Left cardiac atrium (tissue), 4 donors: ENCODE measurements at regions not wholly inside any gene's neighbourhood (a gene's known extent, or its start where the extent isn't known, plus 50 kb on each side); places are given as distances from the start of the nearest gene placed in this dataset.
"Not testable (repeated sequence)": the region's sequence is repeated elsewhere in the genome, so short reads cannot be mapped to it uniquely, and the experiment has no call there.

Experiments
- ATAC-seq, 2 donors: fragments of 200-7000 bp; cut with Tn5 transposase; one replicate each; pipeline ENCODE4 v1.9.1; 2020; ENCODE audit warnings: mild to moderate bottlenecking in 2 of 2, moderate library complexity in 2 of 2
- DNase-seq: peaks from one replicate; pipeline ENCODE4 v3.0.0-alpha.2; 2020
- intact Hi-C, 2 donors: fragments of 100-400 bp; cut with DNase I; formaldehyde crosslinking; loops; one replicate each; pipeline versions ENCODE4 v1.14.1 to v1.15.1; 2022 to 2023
- donor health status: DM: no; HTN: yes; CAD: no.
- donor health status: DM: no; HTN: yes; CAD: no; lungs with severe emphysema.
- donor health status: DM: yes; HTN: yes; CAD: no.
- donor health status: Dilated cardiomyopathy.

DNA sequence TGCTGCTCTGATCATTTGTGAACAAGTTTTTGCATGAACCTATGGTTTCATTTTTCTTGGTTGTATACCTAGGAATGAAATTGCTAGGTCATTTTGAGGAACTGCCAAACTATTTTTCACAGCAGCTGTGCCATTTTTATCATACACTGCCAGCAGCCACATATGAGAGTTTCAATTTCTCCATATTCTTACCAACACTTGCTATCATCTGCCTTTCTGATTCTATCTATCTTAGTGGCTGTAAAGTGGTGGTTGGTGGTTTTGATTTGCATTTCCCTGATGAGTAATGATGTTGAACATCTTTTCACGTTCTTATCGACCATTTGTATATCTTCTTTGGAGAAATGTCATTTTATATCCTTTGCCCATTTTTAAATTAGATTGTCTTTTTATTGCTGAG lies 146.1 kb downstream of the C12orf75 start:
- DNase-seq (no peak), ATAC-seq (no peak)
- intact Hi-C loops = no loop called here

DNA sequence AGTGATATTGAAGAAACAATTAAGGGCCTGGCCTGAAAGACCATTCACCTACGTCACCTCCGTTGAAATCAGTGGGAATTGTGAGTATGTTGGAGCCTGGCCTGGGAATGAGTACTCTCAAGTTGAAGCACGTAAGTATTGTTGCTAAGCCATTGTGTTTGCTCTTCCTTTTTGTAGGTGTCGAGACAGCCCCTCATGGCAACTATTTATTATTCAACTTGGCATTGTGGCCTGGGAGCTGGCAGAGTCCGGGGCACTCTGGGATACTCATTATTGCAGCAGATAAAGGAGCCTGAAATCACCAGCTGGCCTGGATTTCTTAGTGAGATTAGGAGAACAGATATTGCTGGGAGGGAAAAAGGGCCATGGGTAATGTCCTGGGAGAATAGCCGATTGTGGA lies 147.4 kb downstream of the C12orf75 start:
- DNase-seq = no peak

GRCh38 chr12:105478788-105479187 lies 148.3 kb downstream of the C12orf75 start:
- intact Hi-C loops, ATAC-seq, DNase-seq: not testable (repeated sequence)

More for the DNA sequence above, 147.4 kb downstream of the C12orf75 start:
- ATAC-seq = peak; percentile 32 to 55
- intact Hi-C loops = no loop called here

GRCh38 chr12:105479710-105480109 lies 149.2 kb downstream of the C12orf75 start:
- DNase-seq = no peak
- no peak for ATAC-seq
- intact Hi-C loops = no loop called here

GRCh38 chr12:105480162-105480561 lies 149.7 kb downstream of the C12orf75 start:
- intact Hi-C loops = no loop called here
- ATAC-seq = no peak
- no peak for DNase-seq

DNA sequence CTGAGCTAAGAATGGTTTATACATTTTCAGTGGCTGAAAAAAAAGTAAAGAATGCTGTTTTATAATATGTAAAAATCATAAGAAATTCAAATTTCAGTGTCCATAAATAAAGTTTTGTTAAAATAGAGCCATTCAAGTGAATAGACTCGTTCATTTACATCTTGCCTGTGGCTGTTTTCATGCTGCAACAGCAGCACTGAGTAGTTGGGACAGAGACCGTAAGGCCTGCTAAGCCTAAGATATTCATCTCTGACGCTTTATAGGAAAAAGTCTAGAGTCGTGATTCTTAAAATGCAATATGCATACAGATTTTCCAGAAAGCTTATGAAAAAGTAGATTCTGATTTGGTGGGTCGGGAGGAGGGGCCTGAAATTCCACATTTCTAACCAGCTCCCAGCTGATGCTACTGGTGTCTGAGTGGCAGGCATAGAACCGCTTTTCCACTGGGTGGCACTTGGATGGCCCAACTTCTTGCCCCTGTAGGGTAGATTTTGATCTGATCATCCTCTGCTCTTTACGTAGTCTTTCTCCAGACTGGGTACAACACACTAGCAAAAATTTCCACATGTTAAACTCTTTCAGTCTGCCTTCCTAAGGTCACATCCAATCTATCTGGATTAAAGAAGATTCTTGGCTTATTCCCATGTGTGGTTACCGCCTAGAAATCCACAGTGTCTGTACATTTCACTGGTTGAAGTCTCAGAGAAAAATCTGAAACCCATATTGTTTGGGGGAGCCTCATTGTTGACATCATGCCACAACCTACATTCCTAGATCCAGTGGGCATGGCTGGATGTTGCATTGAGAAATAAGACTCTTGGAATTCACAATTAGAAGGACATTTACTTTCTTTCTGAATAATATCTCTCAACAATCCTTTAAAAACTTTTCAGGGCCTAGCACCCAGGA lies 151.2 kb downstream of the C12orf75 start:
- ATAC-seq (no peak), DNase-seq (no peak)
- intact Hi-C loops = no loop called here

- ATAC-seq (no peak), DNase-seq (no peak)
- intact Hi-C loops = no loop called here
Measured at GRCh38 chr12:105482951-105483350, 152.5 kb downstream of the C12orf75 start.

DNA sequence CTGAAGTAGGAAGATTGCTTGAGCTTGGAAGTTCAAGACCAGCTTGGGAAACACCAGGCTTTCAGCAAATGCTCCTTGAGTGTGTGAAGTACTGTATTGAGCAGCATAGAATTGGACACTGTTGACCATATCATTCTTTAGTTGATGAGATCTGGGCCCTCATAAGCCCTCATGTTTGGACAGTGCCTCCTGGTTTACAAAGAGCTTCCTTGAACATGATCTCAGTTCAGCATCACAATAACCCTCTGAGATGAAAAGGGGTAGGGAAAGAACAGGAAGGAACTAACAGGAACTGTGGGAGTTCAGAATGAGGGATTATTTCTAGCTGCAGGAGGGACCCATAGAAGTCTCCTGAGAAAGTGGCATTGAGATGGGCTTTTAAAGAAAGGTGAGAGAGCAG lies 153.2 kb downstream of the C12orf75 start:
- intact Hi-C loops = no loop called here
- no peak for ATAC-seq
- no peak for DNase-seq

GRCh38 chr12:105485321-105485910 lies 154.9 kb downstream of the C12orf75 start:
- intact Hi-C loops = no loop called here
- ATAC-seq = peak; percentile 88 to 90
- DNase-seq = peak; percentile 72

DNA sequence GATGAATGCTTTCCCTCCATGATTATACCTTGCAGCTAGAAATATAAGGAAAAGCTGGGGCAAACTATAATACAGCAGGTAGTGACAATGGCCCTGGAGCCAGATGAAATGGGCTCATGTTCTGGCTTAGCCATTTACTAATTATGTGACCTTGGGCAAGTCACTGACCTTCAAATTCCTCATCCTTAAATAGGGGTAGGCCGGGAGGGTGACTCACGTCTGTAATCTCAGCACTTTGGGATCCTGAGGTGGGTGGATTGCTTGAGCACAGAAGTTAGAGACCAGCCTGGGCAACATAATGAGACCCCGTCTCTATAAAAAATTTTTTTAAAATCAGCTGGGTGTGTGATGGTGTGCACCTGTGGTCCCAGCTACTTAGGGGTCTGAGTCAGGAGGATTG lies 155.4 kb downstream of the C12orf75 start:
- ATAC-seq = peak in 1 of 2 donors; percentile 29
- no peak for DNase-seq
- intact Hi-C loops = no loop called here

DNA sequence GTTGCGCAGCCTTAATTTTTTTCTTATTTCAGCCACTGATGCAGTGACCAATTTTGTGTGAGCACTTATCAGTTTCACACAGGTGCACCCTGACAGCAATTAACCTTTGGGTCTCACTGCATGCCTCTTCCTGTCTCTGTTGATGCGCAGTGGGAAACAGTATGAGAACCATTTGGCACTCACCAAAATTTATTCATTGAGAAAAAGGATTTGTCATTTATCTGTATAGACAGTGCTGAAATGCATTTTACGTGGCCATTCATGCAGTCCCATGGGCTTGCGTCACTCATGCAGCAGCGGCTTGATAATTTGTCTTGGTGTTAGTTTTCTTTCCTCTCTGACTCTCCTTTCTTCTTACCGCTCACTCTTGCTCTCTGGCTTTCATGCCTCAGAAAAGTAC lies 157.5 kb downstream of the C12orf75 start:
- intact Hi-C loops = no loop called here
- DNase-seq (no peak), ATAC-seq (no peak)

- intact Hi-C loops = no loop called here
- DNase-seq (no peak), ATAC-seq (no peak)
Measured at GRCh38 chr12:105492591-105493545, 162.4 kb downstream of the C12orf75 start.

- ATAC-seq = no peak
- intact Hi-C loops = no loop called here
- no peak for DNase-seq
Measured at GRCh38 chr12:105499205-105499604, 168.7 kb downstream of the C12orf75 start.

DNA sequence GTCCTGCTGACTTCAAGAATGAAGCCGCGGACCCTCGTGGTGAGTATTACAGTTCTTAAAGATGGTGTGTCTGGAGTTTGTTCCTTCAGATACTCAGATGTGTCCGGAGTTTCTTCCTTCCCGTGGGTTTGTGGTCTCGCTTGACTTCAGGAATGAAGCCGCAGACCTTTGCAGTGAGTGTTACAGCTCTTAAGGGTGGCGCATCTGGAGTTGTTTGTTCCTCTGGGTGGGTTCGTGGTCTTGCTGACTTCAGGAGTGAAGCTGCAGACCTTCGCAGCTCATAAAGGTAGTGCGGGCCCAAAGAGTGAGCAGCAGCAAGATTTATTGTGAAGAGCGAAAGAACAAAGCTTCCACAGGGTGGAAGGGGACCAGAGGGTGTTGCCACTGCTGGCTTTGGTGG lies 170.2 kb downstream of the C12orf75 start:
- ATAC-seq, intact Hi-C loops, DNase-seq: not testable (repeated sequence)

GRCh38 chr12:105502426-105502930 lies 172.0 kb downstream of the C12orf75 start:
- intact Hi-C loops = no loop called here
- ATAC-seq = no peak

GRCh38 chr12:105503619-105504018 lies 173.1 kb downstream of the C12orf75 start:
- intact Hi-C loops = no loop called here
- ATAC-seq = no peak

More at GRCh38 chr12:105502426-105502930, 172.0 kb downstream of the C12orf75 start:
- no peak for DNase-seq

GRCh38 chr12:105504286-105504685 lies 173.8 kb downstream of the C12orf75 start:
- intact Hi-C loops = no loop called here
- no peak for ATAC-seq

More at GRCh38 chr12:105503619-105504018, 173.1 kb downstream of the C12orf75 start:
- DNase-seq = no peak

DNA sequence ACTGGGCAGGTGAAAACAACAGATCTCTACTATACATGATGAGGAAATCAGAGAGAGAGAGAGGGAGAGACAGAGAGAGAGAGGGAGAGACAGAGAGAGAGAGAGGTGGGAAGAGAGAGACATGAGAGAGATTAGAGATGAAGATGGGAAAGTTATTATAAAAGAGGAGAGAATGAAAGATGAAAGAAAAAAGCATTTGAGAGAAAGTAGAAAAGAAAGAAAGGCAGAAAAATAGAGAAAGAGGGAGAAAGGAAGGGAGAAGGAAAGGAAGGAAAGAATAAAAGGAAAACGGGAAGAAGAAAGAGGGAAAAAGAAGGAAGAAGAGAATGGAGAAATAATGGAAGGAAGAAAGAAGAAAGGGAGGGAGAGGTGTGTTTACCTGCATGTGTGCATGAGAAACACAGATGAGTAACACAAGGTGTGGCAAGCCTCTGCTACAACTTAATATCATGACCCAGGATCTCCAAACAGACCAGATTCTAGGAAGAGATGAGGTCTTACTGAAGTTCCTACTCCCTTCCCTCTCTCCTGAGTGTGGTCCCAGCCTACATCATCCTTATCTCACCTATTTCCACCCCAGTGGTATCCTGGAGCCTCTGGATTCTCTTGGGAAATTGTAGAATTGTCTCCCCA lies 176.3 kb downstream of the C12orf75 start:
- intact Hi-C loops = no loop called here
- DNase-seq = no peak
- ATAC-seq = no peak

More at GRCh38 chr12:105504286-105504685, 173.8 kb downstream of the C12orf75 start:
- DNase-seq = no peak
